Body of pancreas (tissue), 4 donors: ENCODE measurements at regions not wholly inside any gene's neighbourhood (a gene's known extent, or its start where the extent isn't known, plus 50 kb on each side); places are given as distances from the start of the nearest gene placed in this dataset.

Source experiments
- CTCF ChIP-seq, 7 experiments: fragments of 450-650 bp in 4 of 7; fragments of 200-600 bp in 3 of 7; sonication (generic) in 3 of 7; IDR thresholded peaks; one replicate each; pipeline ENCODE4 v1.5.1; 2016 to 2019; ENCODE audit warnings: antibody characterized with exemption in 7 of 7
- POLR2A ChIP-seq, 3 donors: fragments of 450-650 bp; IDR thresholded peaks; one replicate each; pipeline ENCODE4 v1.6.1; 2016; ENCODE audit warnings: antibody characterized with exemption in 3 of 3, mild to moderate bottlenecking in 2 of 3

- no peak for TF ChIP-seq CTCF (IDR thresholded peaks at IDR 0.05)
- no peak for TF ChIP-seq POLR2A (IDR thresholded peaks at IDR 0.05)
Measured at GRCh38 chr9:19725970-19726369, 62.9 kb downstream of the SLC24A2 start.
